AG04449 (cell line): ENCODE measurements at regions not wholly inside any gene's neighbourhood (a gene's known extent, or its start where the extent isn't known, plus 50 kb on each side); places are given as distances from the start of the nearest gene placed in this dataset.

Experiments used
- CTCF ChIA-PET: fragments of 350-600 bp; formaldehyde crosslinking; extraction: SDS; loops from one replicate; lab custom pipeline; 2021; ENCODE audit warnings: antibody characterized with exemption; lab: Yijun Ruan, JAX
- POLR2A ChIA-PET: fragments of 400-600, 350-600 bp; formaldehyde crosslinking; extraction: SDS; loops from one replicate; lab custom pipeline; 2020; ENCODE audit warnings: antibody characterized with exemption, inconsistent platforms; lab: Yijun Ruan, JAX
- DNase-seq: peaks from one replicate; pipeline ENCODE4 v3.0.0-alpha.2; 2010; ENCODE audit warnings: low read depth, low spot score
- H3K4me3 ChIP-seq: 2 replicates; pipeline ENCODE4 v1.5.1; 2011; ENCODE audit warnings: low read depth, mild to moderate bottlenecking, control low read depth, low read length
- CTCF ChIP-seq: IDR thresholded peaks from one replicate; pipeline ENCODE4 v1.5.1; 2011; ENCODE audit warnings: mild to moderate bottlenecking, moderate library complexity, low read length, control low read depth, inconsistent platforms; ENCODE audit not compliant: insufficient read depth; ENCODE audit errors: missing control alignments

- H3K4me3 ChIP-seq: no peak overlapping the region
- ChIA-PET CTCF (interaction anchor here (1.1 to 1.3 kb wide), 3 partner anchors 9 to 195 kb away, joined by 3 to 4 read pairs (median 3); no protein-coding TSS in a partner anchor), POLR2A (no interaction called here)
- TF ChIP-seq CTCF: no peak
- DNase-seq: no peak
Measured at GRCh38 chr10:60454336-60454735, 64.7 kb upstream of the ANK3 start.

DNA sequence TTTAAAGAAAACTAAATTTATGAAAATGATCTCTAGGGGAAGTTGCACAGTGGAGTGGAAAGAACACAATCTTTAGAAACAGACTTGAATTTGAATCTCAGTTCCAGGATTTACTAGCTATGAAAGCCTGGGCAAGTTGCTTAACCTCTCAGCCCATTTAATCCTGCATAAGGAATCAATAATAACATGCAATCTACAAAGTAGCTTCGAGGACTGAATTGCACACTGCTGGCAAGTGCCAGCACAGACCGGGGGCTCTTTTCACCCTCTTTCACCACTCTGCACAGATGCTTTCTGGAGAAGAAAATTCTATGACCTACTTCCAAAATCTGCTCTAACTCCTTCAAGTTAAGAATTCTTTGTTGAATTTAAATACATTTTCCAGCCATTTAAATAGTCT lies 63.4 kb upstream of the ANK3 start:
- ChIA-PET POLR2A (no interaction called here), CTCF (interaction anchor here (0.8 to 2.4 kb wide), 5 partner anchors 10 to 193 kb away, joined by 3 to 12 read pairs (median 4); no protein-coding TSS in a partner anchor)
- no peak for DNase-seq
- no peak overlapping the region for H3K4me3 ChIP-seq
- TF ChIP-seq CTCF: no peak

DNA sequence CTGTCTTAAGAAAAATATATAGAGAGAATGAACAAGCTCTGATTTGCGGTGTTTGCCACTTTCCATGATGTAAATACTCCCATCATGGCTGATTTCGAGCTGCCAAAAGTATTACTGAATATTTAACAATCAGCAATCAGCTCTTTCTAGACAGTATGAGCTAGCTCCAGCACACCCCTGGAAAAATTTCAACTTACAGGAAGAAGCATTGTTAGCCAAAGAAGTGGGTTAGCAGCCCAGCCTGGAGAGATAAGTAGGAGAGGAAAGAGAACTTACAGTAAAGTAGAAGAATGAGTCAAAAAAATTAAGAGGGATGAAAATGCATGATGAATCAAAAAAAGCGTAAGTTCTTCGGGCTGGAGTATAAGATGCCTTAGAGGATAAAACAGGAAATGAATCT lies 60.6 kb upstream of the ANK3 start:
- H3K4me3 ChIP-seq: no peak overlapping the region
- ChIA-PET POLR2A (no interaction called here), CTCF (interaction anchor here (1.0 to 2.3 kb wide), 4 partner anchors 9 to 199 kb away, joined by 3 to 8 read pairs (median 4); no protein-coding TSS in a partner anchor)
- no peak for TF ChIP-seq CTCF
- DNase-seq: no peak

DNA sequence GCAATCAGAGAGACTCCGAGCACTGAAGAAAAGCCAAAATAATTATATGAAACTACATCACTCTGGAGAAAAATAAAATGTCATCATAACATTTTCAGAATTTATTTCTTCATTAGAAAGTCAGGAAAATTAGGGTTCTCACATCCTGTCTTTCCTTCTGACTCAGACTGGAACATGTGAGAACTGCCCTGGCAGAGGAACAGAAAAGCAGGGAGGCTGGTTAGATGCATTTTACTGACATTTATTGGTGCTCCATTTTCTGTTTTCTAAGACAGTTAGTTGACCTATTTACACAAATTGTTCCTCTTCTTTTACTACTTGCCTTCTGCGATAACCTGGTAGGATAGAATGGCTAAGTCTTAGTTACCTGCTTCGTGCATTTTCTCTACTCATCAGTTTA lies 58.6 kb upstream of the ANK3 start:
- DNase-seq: no peak
- CTCF ChIA-PET: interaction anchor here (2.3 to 6.9 kb wide), 2 partner anchors 198 to 321 kb away, joined by 8 to 87 read pairs; no protein-coding TSS in a partner anchor
- H3K4me3 ChIP-seq: no peak overlapping the region
- no peak for TF ChIP-seq CTCF
- POLR2A ChIA-PET: no interaction called here

GRCh38 chr10:60446851-60447250 lies 57.2 kb upstream of the ANK3 start:
- POLR2A ChIA-PET: no interaction called here
- CTCF ChIA-PET: interaction anchor here (0.6 to 11.1 kb wide), 12 partner anchors 9 to 346 kb away, joined by 3 to 471 read pairs (median 6); no protein-coding TSS in a partner anchor
- no peak overlapping the region for H3K4me3 ChIP-seq
- no peak for TF ChIP-seq CTCF
- no peak for DNase-seq

DNA sequence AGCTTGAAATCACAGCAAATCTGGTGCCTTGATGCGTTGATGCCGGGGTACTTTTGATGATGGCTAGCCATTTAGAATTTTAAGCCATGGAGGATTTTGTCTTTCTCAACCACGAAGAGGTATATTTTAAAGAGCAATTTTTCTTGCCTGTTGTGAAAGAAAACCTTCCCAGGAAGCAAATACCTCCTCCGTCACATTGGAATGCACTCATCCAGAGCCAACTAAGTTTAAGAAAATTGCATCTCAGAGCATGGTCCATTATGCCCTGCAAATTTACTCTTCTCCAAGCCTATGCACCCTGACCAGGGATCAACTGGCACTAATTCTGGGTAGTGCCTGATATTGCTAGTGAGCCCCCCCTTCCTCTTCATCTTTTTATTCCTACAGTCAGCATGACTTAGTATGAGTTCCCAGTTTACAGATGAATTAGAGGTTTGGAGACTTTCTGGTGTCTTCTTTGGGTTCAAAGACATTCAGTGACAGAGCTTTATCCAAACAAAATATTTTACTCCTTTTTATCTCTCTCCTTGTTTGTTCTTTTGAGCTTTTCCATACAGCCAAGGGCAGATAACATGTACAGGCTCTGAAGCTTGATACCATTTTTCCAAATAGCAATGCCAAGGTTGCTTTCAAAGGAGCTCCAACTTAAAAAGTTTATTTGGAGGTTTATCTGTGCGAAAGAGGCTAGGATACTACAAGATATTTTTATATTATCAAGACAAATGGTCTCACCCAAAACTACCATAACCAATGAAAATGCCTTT lies 56.6 kb upstream of the ANK3 start:
- no peak overlapping the region for H3K4me3 ChIP-seq
- POLR2A ChIA-PET: no interaction called here
- CTCF ChIA-PET: interaction anchor here (0.7 to 11.1 kb wide), 17 partner anchors 10 to 346 kb away, joined by 3 to 471 read pairs (median 4); no protein-coding TSS in a partner anchor
- DNase-seq: no peak
- TF ChIP-seq CTCF: no peak
